ENCODE measurements at regions not wholly inside any gene's neighbourhood (a gene's known extent, or its start where the extent isn't known, plus 50 kb on each side); places are given as distances from the start of the nearest gene placed in this dataset.
"Not testable (repeated sequence)": the region's sequence is repeated elsewhere in the genome, so short reads cannot be mapped to it uniquely, and the experiment has no call there.

- DNase-seq = no peak
- intact Hi-C loops (cut with micrococcal nuclease) = no loop called here
Measured at GRCh38 chr7:138395763-138396162, 64.3 kb upstream of the TRIM24 start.

GRCh38 chr7:138396251-138397070, 63.6 kb upstream of the TRIM24 start:
- ATAC-seq = no peak
- DNase-seq = no peak
- intact Hi-C loops (cut with micrococcal nuclease) = no loop called here

More at GRCh38 chr7:138395763-138396162, 64.3 kb upstream of the TRIM24 start:
- ATAC-seq = no peak

- ATAC-seq; intact Hi-C loops (cut with micrococcal nuclease); DNase-seq: not testable (repeated sequence)
Measured at GRCh38 chr7:138397071-138397433, 63.0 kb upstream of the TRIM24 start.

- DNase-seq = no peak
- no peak for ATAC-seq
- intact Hi-C loops (cut with micrococcal nuclease) = no loop called here
Measured at GRCh38 chr7:138398857-138399256, 61.2 kb upstream of the TRIM24 start.

- no peak for ATAC-seq
- intact Hi-C loops (cut with micrococcal nuclease) = no loop called here
- no peak for DNase-seq
Measured at GRCh38 chr7:138400400-138400886, 59.6 kb upstream of the TRIM24 start.

- no peak for DNase-seq
- ATAC-seq = no peak
- intact Hi-C loops (cut with micrococcal nuclease) = no loop called here
Measured at GRCh38 chr7:138402749-138403148, 57.3 kb upstream of the TRIM24 start.

- intact Hi-C loops (cut with micrococcal nuclease) = no loop called here
- ATAC-seq = no peak
- DNase-seq = no peak
Measured at GRCh38 chr7:138405496-138405895, 54.6 kb upstream of the TRIM24 start.

- ATAC-seq = no peak
- no peak for DNase-seq
- intact Hi-C loops (cut with micrococcal nuclease) = no loop called here
Measured at GRCh38 chr7:138407792-138408191, 52.3 kb upstream of the TRIM24 start.
